ENCODE measurements at regions not wholly inside any gene's neighbourhood (a gene's known extent, or its start where the extent isn't known, plus 50 kb on each side); places are given as distances from the start of the nearest gene placed in this dataset.
A peak's percentile ranks its signal among the peaks of the same experiment; 100 is the strongest.

DNA sequence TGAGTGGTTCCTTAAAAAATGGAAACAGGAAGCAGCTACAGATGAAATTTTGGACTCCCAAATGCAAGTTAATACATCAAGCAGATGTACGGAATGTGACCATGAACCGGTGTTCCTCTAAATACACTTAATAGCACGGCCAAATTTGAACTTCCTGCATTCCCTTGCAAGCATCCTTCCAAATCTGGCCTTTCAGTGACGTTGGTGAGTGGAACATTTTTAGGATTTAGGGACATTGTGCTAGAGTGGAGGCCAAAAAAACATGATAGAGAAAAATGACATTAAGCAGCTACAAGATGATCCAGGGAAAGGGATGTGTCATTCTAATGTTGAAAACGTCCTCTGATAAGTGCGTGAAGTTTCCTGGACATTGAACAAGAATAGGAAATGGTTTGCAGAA is 62.1 kb downstream of the CTAGE1 start:
- DNase-seq (ENCODE audit: low spot score): no peak
- no peak for TF ChIP-seq CTCF (IDR thresholded peaks at IDR 0.05)
- Histone ChIP-seq H3K4me3 (peak overlapping the region; percentile 12), H3K27ac (peak overlapping the region; percentile 3 to 86)

- Histone ChIP-seq H3K27ac (peak overlapping the region; percentile 3 to 86), H3K4me3 (peak overlapping the region; percentile 12)
- TF ChIP-seq CTCF (IDR thresholded peaks at IDR 0.05): no peak
- DNase-seq (ENCODE audit: low spot score): no peak
Measured at GRCh38 chr18:22355069-22355468, 62.6 kb downstream of the CTAGE1 start.

DNA sequence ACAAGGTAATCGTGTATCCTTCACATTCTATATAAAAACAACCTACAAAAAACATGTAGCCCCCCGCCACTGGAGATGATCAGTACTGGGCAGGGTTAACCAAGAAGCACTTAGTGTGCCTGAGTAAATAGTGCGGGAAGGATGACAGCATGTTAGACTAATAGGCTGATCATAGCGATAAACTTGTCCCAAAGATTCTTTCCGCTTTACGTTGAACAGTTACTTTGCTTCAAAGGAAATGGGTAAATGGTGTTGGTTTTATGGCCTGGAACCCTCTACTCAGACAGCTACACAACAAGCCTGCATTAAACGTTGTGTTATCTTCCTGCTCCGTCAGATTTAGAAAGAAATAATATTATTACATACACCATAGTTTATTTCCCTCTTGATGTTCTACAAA is 67.7 kb downstream of the CTAGE1 start:
- no peak for DNase-seq (ENCODE audit: low spot score)
- H3K27ac ChIP-seq: peak overlapping the region; percentile 92 to 97

DNA sequence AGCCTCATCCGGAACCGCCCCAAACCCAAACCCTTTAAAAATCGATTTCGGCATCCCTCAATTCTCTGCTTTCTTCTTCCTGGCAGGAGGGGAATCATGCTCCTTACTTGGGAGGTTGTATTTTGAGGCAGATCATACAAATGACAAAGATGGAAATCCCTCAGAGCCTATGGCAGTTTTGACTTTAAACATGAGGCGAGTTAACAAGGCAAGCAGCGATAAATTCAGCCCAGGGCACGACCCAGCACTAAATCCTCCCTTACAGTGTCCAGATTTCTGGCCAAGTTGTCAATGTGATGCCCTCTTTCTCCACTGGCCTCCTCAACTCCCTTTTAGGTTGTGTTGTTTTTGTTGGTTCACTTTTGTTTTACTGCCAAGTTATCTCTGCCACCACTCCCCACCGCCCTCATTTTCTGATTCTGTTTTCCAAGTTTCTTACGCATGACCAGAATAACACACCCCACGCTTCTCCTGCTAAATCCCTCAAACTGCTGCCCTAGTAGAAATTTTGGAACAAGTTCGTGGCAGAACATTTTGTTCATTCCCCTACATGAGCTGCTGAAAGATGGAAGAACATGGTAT is 68.3 kb downstream of the CTAGE1 start:
- Histone ChIP-seq H3K4me3 (peak overlapping the region; percentile 72), H3K27ac (peak overlapping the region; percentile 92 to 97)
- no peak for DNase-seq (ENCODE audit: low spot score)
- TF ChIP-seq CTCF (IDR thresholded peaks at IDR 0.05): no peak

More for the DNA sequence above, 67.7 kb downstream of the CTAGE1 start:
- peak overlapping the region; percentile 72 for H3K4me3 ChIP-seq
- no peak for TF ChIP-seq CTCF (IDR thresholded peaks at IDR 0.05)

DNA sequence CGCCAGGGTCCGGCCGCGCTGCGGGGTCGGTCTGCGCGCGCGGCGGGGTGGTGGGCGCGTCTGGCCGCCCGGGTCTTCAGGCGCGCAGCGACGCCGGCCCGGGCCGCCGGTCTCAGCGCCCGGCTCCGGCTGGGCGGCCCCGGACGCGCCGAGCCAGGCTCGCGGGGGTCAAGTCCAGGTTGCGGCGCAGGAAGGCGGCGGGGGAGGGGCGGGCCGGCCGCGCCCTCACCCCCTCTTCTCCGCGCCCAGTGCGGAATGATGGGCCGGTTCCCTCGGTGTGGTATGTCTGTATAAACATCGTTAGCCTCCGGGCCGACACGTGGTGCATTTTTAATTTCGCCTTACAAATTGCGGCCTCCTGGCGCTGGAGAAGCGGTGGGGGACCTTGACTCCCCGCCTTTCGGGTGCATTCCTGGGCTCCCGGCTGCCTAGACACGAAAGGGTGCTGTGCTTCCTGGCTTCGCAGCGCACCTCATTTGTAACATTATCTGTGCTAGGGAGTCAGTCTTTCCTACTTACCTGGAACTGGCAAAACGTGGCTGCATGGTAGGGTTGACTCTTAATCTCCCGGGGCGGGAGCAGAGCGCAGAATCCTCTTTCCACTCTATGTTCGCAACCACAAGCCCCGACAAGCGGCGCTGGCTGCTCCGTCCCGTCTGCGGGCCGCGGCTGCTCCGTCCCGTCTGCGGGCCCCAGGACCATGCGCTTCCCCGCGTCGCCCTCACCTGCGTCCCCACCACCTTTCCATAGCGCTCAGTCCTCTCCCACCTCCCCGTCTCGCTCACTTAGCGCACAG is 69.0 kb downstream of the CTAGE1 start:
- Histone ChIP-seq H3K27ac (peak overlapping the region; percentile 92 to 97), H3K4me3 (peak overlapping the region; percentile 72)
- DNase-seq (ENCODE audit: low spot score): peak; percentile 86
- no peak for TF ChIP-seq CTCF (IDR thresholded peaks at IDR 0.05)

DNA sequence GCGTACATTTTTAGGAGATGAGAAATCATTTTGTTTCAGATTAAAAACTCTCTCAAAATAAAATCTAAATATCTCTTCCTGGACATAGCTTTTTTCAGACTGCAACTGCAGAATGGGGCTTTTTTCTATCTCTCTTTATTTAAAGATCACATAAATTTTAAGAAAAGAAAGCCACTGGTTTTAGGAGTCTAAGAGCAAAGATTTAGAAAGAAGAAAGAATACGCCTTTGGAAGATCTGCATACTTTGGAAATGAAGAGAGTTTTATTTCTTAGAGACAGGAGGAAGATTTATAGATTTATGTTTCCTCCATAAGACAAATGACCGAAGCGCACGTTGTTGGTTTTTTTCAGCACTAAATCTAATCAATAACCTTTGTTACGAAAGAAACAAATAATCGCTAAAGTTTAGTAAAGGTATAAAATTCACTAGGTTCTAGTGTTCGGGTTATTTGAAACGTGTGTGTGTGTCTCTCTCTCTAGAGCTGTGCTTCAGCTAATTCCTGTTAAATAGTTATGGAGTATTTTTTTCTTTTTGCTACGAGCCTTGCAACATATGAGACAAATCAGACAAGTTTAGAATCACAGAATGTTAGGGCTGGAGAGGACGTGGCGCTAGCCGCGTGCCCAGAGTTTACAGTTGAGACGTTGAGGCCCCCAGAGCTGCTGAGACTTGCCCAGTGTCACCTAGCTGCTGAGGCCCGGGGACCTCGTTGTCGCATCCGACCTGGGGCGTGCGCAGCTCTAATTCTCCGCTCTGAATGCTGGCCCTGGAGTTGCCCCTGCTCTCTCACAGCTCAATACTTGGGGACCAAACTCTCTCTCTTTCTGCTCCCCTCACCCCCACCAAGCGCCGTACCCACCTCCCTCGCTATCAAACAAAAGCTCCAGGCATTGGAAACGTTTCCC is 69.9 kb downstream of the CTAGE1 start:
- Histone ChIP-seq H3K4me3 (peak overlapping the region; percentile 72), H3K27ac (peak overlapping the region; percentile 92 to 97)
- no peak for DNase-seq (ENCODE audit: low spot score)
- TF ChIP-seq CTCF (IDR thresholded peaks at IDR 0.05): no peak
